Spleen (tissue), 11 donors: ENCODE measurements at regions not wholly inside any gene's neighbourhood (a gene's known extent, or its start where the extent isn't known, plus 50 kb on each side); places are given as distances from the start of the nearest gene placed in this dataset.

Experiments
- DNase-seq: peaks from one replicate; pipeline ENCODE4 v3.0.0-alpha.2; 2020
- H3K27ac ChIP-seq, 8 donors: fragments of 200-600 bp; sonication (generic) in 7 of 8; 1 replicate in 4 of 8; 2 replicates in 4 of 8; pipeline versions ENCODE4 v1.5.0 to v1.8.0; 2016 to 2021; ENCODE audit warnings: inconsistent platforms in 4 of 8, mild to moderate bottlenecking in 4 of 8, moderate library complexity in 1 of 8
- H3K27me3 ChIP-seq, 7 donors: fragments of 200-600 bp; sonication (generic) in 6 of 7; replicated peaks in 1 of 7; 1 replicate in 4 of 7; 2 replicates in 3 of 7; pipeline versions ENCODE4 v1.5.0 to v1.8.0; 2016 to 2021; ENCODE audit warnings: inconsistent platforms in 3 of 7, mild to moderate bottlenecking in 1 of 7
- H3K36me3 ChIP-seq, 6 donors: fragments of 200-600 bp; sonication (generic) in 5 of 6; 1 replicate in 4 of 6; 2 replicates in 2 of 6; pipeline versions ENCODE4 v1.5.0 to v1.8.0; 2016 to 2021; ENCODE audit warnings: inconsistent platforms in 2 of 6
- H3K4me1 ChIP-seq, 6 donors: fragments of 200-600 bp; sonication (generic) in 5 of 6; 1 replicate in 3 of 6; 2 replicates in 3 of 6; pipeline versions ENCODE4 v1.5.0 to v1.8.0; 2016 to 2021; ENCODE audit warnings: inconsistent platforms in 3 of 6
- H3K4me3 ChIP-seq, 8 donors: fragments of 200-600 bp; sonication (generic) in 7 of 8; 1 replicate in 4 of 8; 2 replicates in 4 of 8; pipeline versions ENCODE4 v1.5.0 to v1.8.0; 2016 to 2021; ENCODE audit warnings: inconsistent platforms in 4 of 8, mild to moderate bottlenecking in 4 of 8, moderate library complexity in 2 of 8
- H3K9me3 ChIP-seq, 8 donors: fragments of 200-600 bp; sonication (generic) in 7 of 8; 1 replicate in 4 of 8; 2 replicates in 4 of 8; pipeline versions ENCODE4 v1.5.0 to v1.8.0; 2016 to 2021; ENCODE audit warnings: inconsistent platforms in 4 of 8
- CTCF ChIP-seq, 11 experiments: fragments of 200-600 bp in 7 of 11; fragments of 450-650 bp in 4 of 11; sonication (generic) in 4 of 11; IDR thresholded peaks in 8 of 11; conservative IDR thresholded peaks in 3 of 11; 1 replicate in 7 of 11; 2 replicates in 4 of 11; pipeline versions ENCODE4 v1.4.0 to v1.8.0; 2016 to 2021; ENCODE audit warnings: antibody characterized with exemption in 11 of 11, inconsistent platforms in 4 of 11, mild to moderate bottlenecking in 1 of 11
- POLR2A ChIP-seq, 3 donors: fragments of 450-650 bp; IDR thresholded peaks; one replicate each; pipeline ENCODE4 v1.5.1; 2017; ENCODE audit warnings: antibody characterized with exemption in 3 of 3, mild to moderate bottlenecking in 1 of 3
- POLR2AphosphoS5 ChIP-seq, 3 donors: sonication (generic); formaldehyde crosslinking; IDR thresholded peaks; one replicate each; pipeline ENCODE4 v1.5.1; 2017; ENCODE audit warnings: antibody characterized with exemption in 3 of 3
- WGBS, 5 donors: extraction: QIAGEN DNeasy Blood & Tissue Kit in 3 of 5; methylation state at CpG; one replicate each; pipeline versions ENCODE4 v1.1.5 to v1.1.7; 2013 to 2018; 5-methylcytosine and 5-hydroxymethylcytosine counted together
- intact Hi-C: fragments of 100-400 bp; cut with DNase I; formaldehyde crosslinking; loops from one replicate; pipeline ENCODE4 v1.15.0; 2023; ENCODE audit warnings: low total_unique reads
- donor health status: healthy with polysubstance abuse.
- donor health status: DM: no; HTN: no; CAD: no; lungs with moderate emphysema.
- donor health status: DM: no; HTN: no; CAD: no.
- donor health status: Bipolar disorder and iron deficiency.
- donor health status: healthy.
- donor health status: DM: no; HTN: no; CAD: no.
- donor health status: DM: yes; HTN: yes; CAD: no.

DNA sequence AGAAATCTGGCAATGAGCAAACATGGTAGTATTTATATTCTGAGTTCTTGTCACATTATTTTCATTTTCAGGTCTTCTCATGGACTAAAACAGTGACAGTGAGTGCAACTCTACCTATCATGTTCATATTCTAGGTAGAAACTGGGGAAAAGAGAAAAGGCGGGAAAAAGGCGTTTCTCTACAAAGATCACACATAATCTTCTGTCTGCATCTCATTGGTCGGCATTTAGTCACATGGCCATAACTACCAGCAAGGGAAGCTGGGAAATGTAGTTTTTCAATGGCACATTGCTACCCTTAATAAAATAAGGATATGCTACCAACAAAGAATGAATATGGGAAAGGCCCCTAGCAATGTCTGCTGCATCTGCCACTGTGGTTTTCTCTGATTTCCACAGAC is 57.6 kb upstream of the B3GAT1 start:
- intact Hi-C loops, result no loop called here
- Histone ChIP-seq H3K4me3 (no peak overlapping the region), H3K4me1 (no peaks in the 10 kb centered on the region), H3K27ac (no peak overlapping the region), H3K9me3 (no peaks in the 10 kb centered on the region), H3K36me3 (no peaks in the 10 kb centered on the region), H3K27me3 (peaks cover 0 to 81% (median 14%) of the 10 kb centered on the region in 7 donors)
- no peak for DNase-seq
- TF ChIP-seq POLR2A (IDR thresholded peaks at IDR 0.05), result no peak
- TF ChIP-seq CTCF (IDR thresholded peaks at IDR 0.05 in 8 of 11, conservative IDR thresholded peaks at IDR 0.05 in 3 of 11), result no peak
- no peak for TF ChIP-seq POLR2AphosphoS5 (IDR thresholded peaks at IDR 0.05)
- 75 to 86% (median 81%) methylated on average over 3 of the region's 3 CpGs for WGBS, 5 donors

DNA sequence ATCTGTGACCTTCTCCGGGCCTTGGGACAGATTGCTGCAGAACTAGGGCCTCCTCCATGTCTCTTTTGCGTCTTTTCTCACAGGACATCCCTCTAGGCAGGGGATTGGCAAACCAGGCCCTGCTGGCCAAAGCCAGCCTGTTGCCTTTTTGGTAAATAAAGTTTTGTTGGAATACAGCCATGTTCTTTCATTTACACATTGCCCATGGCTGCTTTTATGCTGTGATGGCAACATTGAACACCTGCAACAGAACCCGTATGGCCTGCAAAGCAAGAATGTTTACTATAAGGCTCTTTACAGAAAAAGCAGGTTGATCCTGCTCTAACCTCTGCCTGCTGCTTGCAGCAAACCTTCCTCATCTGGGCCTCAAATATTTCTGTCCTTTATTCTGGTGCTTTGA is 56.8 kb upstream of the B3GAT1 start:
- Histone ChIP-seq H3K36me3 (no peaks in the 10 kb centered on the region), H3K9me3 (no peaks in the 10 kb centered on the region), H3K4me3 (no peak overlapping the region), H3K27ac (no peak overlapping the region), H3K4me1 (no peaks in the 10 kb centered on the region), H3K27me3 (peaks cover 0 to 81% (median 14%) of the 10 kb centered on the region in 7 donors)
- DNase-seq, result no peak
- whole genome bisulfite sequencing, 5 donors, result 64 to 83% (median 78%) methylated on average over 3 of the region's 3 CpGs
- TF ChIP-seq POLR2A (IDR thresholded peaks at IDR 0.05) (no peak), POLR2AphosphoS5 (IDR thresholded peaks at IDR 0.05) (no peak), CTCF (IDR thresholded peaks at IDR 0.05 in 8 of 11, conservative IDR thresholded peaks at IDR 0.05 in 3 of 11) (no peak)
- intact Hi-C loops, result no loop called here

DNA sequence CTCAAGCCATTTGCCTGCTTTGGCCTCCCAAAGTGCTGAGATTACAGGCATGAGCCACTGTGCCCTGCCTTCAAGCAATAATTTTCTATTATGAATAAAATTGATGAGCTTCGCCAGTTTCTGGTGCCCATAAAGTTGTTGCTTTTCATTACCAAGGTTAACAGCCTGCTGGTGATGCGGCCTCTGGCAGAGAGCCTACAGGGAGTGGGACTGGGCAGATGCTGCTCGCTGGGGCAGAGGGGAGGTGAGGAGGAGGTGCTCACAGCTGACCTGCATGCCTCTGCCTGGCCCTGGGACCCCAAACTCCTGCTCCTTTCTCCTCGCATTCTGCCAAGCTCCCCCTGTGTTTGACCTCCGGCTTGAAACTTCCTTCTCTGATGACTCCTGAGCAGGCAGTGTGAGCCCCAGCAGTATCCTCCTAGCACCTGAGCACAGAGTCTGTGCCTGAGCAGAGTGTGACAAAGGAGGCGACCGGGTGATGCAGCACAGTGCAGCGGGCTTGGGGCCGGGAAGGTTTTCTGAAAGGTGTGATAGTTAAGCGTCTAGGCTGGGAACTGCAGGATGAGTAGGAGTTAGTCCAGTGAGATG is 56.1 kb upstream of the B3GAT1 start:
- DNase-seq, result no peak
- Histone ChIP-seq H3K27me3 (peaks cover 0 to 81% (median 16%) of the 10 kb centered on the region in 7 donors), H3K27ac (no peak overlapping the region), H3K4me3 (no peak overlapping the region), H3K4me1 (no peaks in the 10 kb centered on the region), H3K9me3 (no peaks in the 10 kb centered on the region), H3K36me3 (no peaks in the 10 kb centered on the region)
- WGBS, 5 donors, result 82 to 88% (median 86%) methylated on average over 7 to 10 of the region's 10 CpGs
- intact Hi-C loops, result no loop called here
- TF ChIP-seq POLR2AphosphoS5 (IDR thresholded peaks at IDR 0.05), result no peak
- no peak for TF ChIP-seq CTCF (IDR thresholded peaks at IDR 0.05 in 8 of 11, conservative IDR thresholded peaks at IDR 0.05 in 3 of 11)
- TF ChIP-seq POLR2A (IDR thresholded peaks at IDR 0.05), result no peak

GRCh38 chr11:134466610-134467567 is 54.8 kb upstream of the B3GAT1 start:
- TF ChIP-seq POLR2A (IDR thresholded peaks at IDR 0.05), result no peak
- intact Hi-C loops, result no loop called here
- H3K4me3 ChIP-seq, result no peak overlapping the region
- H3K9me3 ChIP-seq, result no peaks in the 10 kb centered on the region
- 66 to 79% (median 78%) methylated on average over 20 of the region's 20 CpGs for WGBS, 5 donors
- H3K4me1 ChIP-seq, result no peaks in the 10 kb centered on the region
- no peak overlapping the region for H3K27ac ChIP-seq
- H3K27me3 ChIP-seq, result peaks cover 0 to 71% (median 16%) of the 10 kb centered on the region in 7 donors
- no peak for DNase-seq
- H3K36me3 ChIP-seq, result no peaks in the 10 kb centered on the region
